Astrocyte (in vitro differentiated cells and primary cell): ENCODE measurements at regions not wholly inside any gene's neighbourhood (a gene's known extent, or its start where the extent isn't known, plus 50 kb on each side); places are given as distances from the start of the nearest gene placed in this dataset.

Experiments
- EZH2 ChIP-seq: IDR thresholded peaks from 2 replicates; pipeline ENCODE4 v1.6.1; 2012; ENCODE audit warnings: mild to moderate bottlenecking, low read length, inconsistent platforms; ENCODE audit not compliant: insufficient read depth
- TF ChIP-seq, protein P1 (sequence below): IDR thresholded peaks from 2 replicates; pipeline ENCODE4 v1.5.1; 2011; ENCODE audit warnings: low read depth, mild to moderate bottlenecking, inconsistent platforms, low read length, moderate library complexity; ENCODE audit not compliant: insufficient read depth

DNA sequence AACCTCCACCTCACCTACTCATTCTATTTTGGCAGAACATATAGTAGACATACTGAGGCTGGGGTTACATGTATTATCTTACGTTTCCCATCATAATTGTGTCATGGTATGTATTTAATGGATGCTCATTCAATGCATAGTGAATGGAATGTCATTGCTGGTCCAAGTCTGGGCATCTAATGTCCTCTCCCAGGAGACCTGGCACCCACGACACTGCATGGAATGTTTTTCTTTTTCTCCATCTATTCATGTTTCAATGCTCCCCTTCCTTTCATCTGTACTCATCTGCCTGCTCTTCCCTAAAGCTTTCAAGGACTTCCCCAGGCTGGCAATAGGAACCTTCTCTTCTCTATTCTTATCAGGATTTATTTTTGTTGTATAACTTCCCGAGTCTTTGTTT lies 50.8 kb upstream of the SLIT3 start:
- TF ChIP-seq, protein P1, sequence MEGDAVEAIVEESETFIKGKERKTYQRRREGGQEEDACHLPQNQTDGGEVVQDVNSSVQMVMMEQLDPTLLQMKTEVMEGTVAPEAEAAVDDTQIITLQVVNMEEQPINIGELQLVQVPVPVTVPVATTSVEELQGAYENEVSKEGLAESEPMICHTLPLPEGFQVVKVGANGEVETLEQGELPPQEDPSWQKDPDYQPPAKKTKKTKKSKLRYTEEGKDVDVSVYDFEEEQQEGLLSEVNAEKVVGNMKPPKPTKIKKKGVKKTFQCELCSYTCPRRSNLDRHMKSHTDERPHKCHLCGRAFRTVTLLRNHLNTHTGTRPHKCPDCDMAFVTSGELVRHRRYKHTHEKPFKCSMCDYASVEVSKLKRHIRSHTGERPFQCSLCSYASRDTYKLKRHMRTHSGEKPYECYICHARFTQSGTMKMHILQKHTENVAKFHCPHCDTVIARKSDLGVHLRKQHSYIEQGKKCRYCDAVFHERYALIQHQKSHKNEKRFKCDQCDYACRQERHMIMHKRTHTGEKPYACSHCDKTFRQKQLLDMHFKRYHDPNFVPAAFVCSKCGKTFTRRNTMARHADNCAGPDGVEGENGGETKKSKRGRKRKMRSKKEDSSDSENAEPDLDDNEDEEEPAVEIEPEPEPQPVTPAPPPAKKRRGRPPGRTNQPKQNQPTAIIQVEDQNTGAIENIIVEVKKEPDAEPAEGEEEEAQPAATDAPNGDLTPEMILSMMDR, result no peak
- no peak for TF ChIP-seq EZH2
